NCI-H1417 treated with DMSO at 0.1 percent for 48 hours (cell line): ENCODE measurements at regions not wholly inside any gene's neighbourhood (a gene's known extent, or its start where the extent isn't known, plus 50 kb on each side); places are given as distances from the start of the nearest gene placed in this dataset.
"Not testable (repeated sequence)": the region's sequence is repeated elsewhere in the genome, so short reads cannot be mapped to it uniquely, and the experiment has no call there.

Source experiments
- DNase-seq: peaks from one replicate; lab custom pipeline; 2025; lab: John Stamatoyannopoulos, UW

- no peak for DNase-seq
Measured at GRCh38 chr2:36235426-36235825, 120.2 kb upstream of the CRIM1 start.

- DNase-seq = no peak
Measured at GRCh38 chr2:36223259-36223658, 132.3 kb upstream of the CRIM1 start.

GRCh38 chr2:36222485-36222884 is 133.1 kb upstream of the CRIM1 start:
- no peak for DNase-seq

- DNase-seq = no peak
Measured at GRCh38 chr2:36214691-36215090, 140.9 kb upstream of the CRIM1 start.

GRCh38 chr2:36203366-36203765 is 152.2 kb upstream of the CRIM1 start:
- DNase-seq = no peak

- no peak for DNase-seq
Measured at GRCh38 chr2:36197181-36197971, 158.2 kb upstream of the CRIM1 start.

- DNase-seq = no peak
Measured at GRCh38 chr2:36193680-36194079, 161.9 kb upstream of the CRIM1 start.

- no peak for DNase-seq
Measured at GRCh38 chr2:36192983-36193382, 162.6 kb upstream of the CRIM1 start.

- no peak for DNase-seq
Measured at GRCh38 chr2:36190097-36190496, 165.5 kb upstream of the CRIM1 start.

GRCh38 chr2:36185624-36186023 is 170.0 kb upstream of the CRIM1 start:
- DNase-seq = no peak

GRCh38 chr2:36184848-36185247 is 170.7 kb upstream of the CRIM1 start:
- DNase-seq = no peak

GRCh38 chr2:36180789-36181482 is 174.6 kb upstream of the CRIM1 start:
- not testable (repeated sequence) for DNase-seq

GRCh38 chr2:36180293-36180692 is 175.3 kb upstream of the CRIM1 start:
- not testable (repeated sequence) for DNase-seq

GRCh38 chr2:36179668-36180269 is 175.8 kb upstream of the CRIM1 start:
- not testable (repeated sequence) for DNase-seq

- no peak for DNase-seq
Measured at GRCh38 chr2:36178384-36178783, 177.2 kb upstream of the CRIM1 start.

- DNase-seq = no peak
Measured at GRCh38 chr2:36177282-36177681, 178.3 kb upstream of the CRIM1 start.

- no peak for DNase-seq
Measured at GRCh38 chr2:36174920-36175319, 180.7 kb upstream of the CRIM1 start.

- DNase-seq = no peak
Measured at GRCh38 chr2:36173760-36174404, 181.7 kb upstream of the CRIM1 start.

GRCh38 chr2:36172824-36173223 is 182.8 kb upstream of the CRIM1 start:
- DNase-seq = peak; percentile 74

GRCh38 chr2:36170805-36171204 is 184.8 kb upstream of the CRIM1 start:
- DNase-seq = no peak

- DNase-seq = no peak
Measured at GRCh38 chr2:36169843-36170242, 185.7 kb upstream of the CRIM1 start.

- DNase-seq = no peak
Measured at GRCh38 chr2:36168115-36168514, 187.5 kb upstream of the CRIM1 start.

GRCh38 chr2:36165132-36165531 is 190.4 kb upstream of the CRIM1 start:
- no peak for DNase-seq
